AG04450 (cell line): ENCODE measurements at regions not wholly inside any gene's neighbourhood (a gene's known extent, or its start where the extent isn't known, plus 50 kb on each side); places are given as distances from the start of the nearest gene placed in this dataset.
A peak's percentile ranks its signal among the peaks of the same experiment; 100 is the strongest.

Experiments
- CTCF ChIA-PET: fragments of 300-600, 350-600 bp; formaldehyde crosslinking; extraction: SDS; loops from one replicate; lab custom pipeline; 2022; ENCODE audit warnings: antibody characterized with exemption, inconsistent platforms; lab: Charles Lee
- POLR2A ChIA-PET: fragments of 350-600 bp; formaldehyde crosslinking; extraction: SDS; loops from one replicate; lab custom pipeline; 2021; ENCODE audit warnings: antibody characterized with exemption, inconsistent platforms; lab: Yijun Ruan, JAX
- DNase-seq: peaks from one replicate; pipeline ENCODE4 v3.0.0-alpha.2; 2011; ENCODE audit warnings: low read depth, low spot score
- H3K27ac ChIP-seq: one replicate; pipeline ENCODE4 v1.5.1; 2012; ENCODE audit warnings: low read depth, low read length, control low read depth
- H3K27me3 ChIP-seq: one replicate; pipeline ENCODE4 v1.6.0; 2012; ENCODE audit warnings: low read length; ENCODE audit not compliant: control insufficient read depth, insufficient read depth
- H3K4me3 ChIP-seq: 2 replicates; pipeline ENCODE4 v1.5.1; 2011; ENCODE audit warnings: mild to moderate bottlenecking, low read depth, low read length, control low read depth
- H3K9me3 ChIP-seq: 2 replicates; pipeline ENCODE4 v1.5.1; 2012; ENCODE audit warnings: low read length; ENCODE audit not compliant: control insufficient read depth, insufficient read depth
- CTCF ChIP-seq: IDR thresholded peaks from 2 replicates; pipeline ENCODE4 v1.5.1; 2011; ENCODE audit warnings: low read depth, low read length, control low read depth, inconsistent platforms

- Histone ChIP-seq H3K9me3 (no peaks in the 10 kb centered on the region; the same call in 1 of the 2 replicates), H3K27me3 (no peaks in the 10 kb centered on the region), H3K4me3 (no peak overlapping the region), H3K27ac (no peak overlapping the region)
- DNase-seq: no peak
- ChIA-PET POLR2A (no interaction called here), CTCF (interaction anchor here (0.9 kb wide), 1 partner anchor 149 kb away, joined by 3 read pairs; no protein-coding TSS in a partner anchor)
- no peak for TF ChIP-seq CTCF
Measured at GRCh38 chr3:150116196-150116595, 145.5 kb upstream of the PFN2 start.

- ChIA-PET CTCF (interaction anchor here (0.7 kb wide), 1 partner anchor 10 kb away, joined by 3 read pairs; no protein-coding TSS in a partner anchor), POLR2A (no interaction called here)
- no peak for TF ChIP-seq CTCF
- H3K27me3 ChIP-seq: no peaks in the 10 kb centered on the region
- H3K27ac ChIP-seq: no peak overlapping the region
- H3K9me3 ChIP-seq: no peaks in the 10 kb centered on the region; the same call in 1 of the 2 replicates
- no peak overlapping the region for H3K4me3 ChIP-seq
- no peak for DNase-seq
Measured at GRCh38 chr3:150114873-150115540, 144.3 kb upstream of the PFN2 start.

GRCh38 chr3:150114273-150114672, 143.6 kb upstream of the PFN2 start:
- ChIA-PET POLR2A (no interaction called here), CTCF (no interaction called here)
- Histone ChIP-seq H3K27me3 (no peaks in the 10 kb centered on the region), H3K9me3 (no peaks in the 10 kb centered on the region; the same call in 1 of the 2 replicates), H3K27ac (no peak overlapping the region), H3K4me3 (no peak overlapping the region)
- DNase-seq: no peak
- no peak for TF ChIP-seq CTCF

GRCh38 chr3:150110097-150110496, 139.4 kb upstream of the PFN2 start:
- no peak for DNase-seq
- ChIA-PET POLR2A (no interaction called here), CTCF (no interaction called here)
- no peaks in the 10 kb centered on the region; the same call in 1 of the 2 replicates for H3K9me3 ChIP-seq
- no peak overlapping the region for H3K4me3 ChIP-seq
- no peak overlapping the region for H3K27ac ChIP-seq
- no peaks in the 10 kb centered on the region for H3K27me3 ChIP-seq
- no peak for TF ChIP-seq CTCF

- H3K27ac ChIP-seq: peak overlapping the region; percentile 86
- H3K27me3 ChIP-seq: no peaks in the 10 kb centered on the region
- no peak for DNase-seq
- POLR2A ChIA-PET: interaction anchor here (0.6 to 1.6 kb wide), 6 partner anchors 27 to 428 kb away, joined by 3 to 15 read pairs (median 4); no protein-coding TSS in a partner anchor
- H3K4me3 ChIP-seq: no peak overlapping the region
- no peak for TF ChIP-seq CTCF
- CTCF ChIA-PET: interaction anchor here (0.5 to 1.1 kb wide), 4 partner anchors 38 to 126 kb away, joined by 3 to 6 read pairs (median 4); no protein-coding TSS in a partner anchor
- H3K9me3 ChIP-seq: no peaks in the 10 kb centered on the region; the same call in 1 of the 2 replicates
Measured at GRCh38 chr3:150107429-150108175, 136.9 kb upstream of the PFN2 start.
